HCT116 (cell line): ENCODE measurements at regions not wholly inside any gene's neighbourhood (a gene's known extent, or its start where the extent isn't known, plus 50 kb on each side); places are given as distances from the start of the nearest gene placed in this dataset.

Experiments used
- ATAC-seq: fragments of 200-7000 bp; cut with Tn5 transposase; 2 replicates; pipeline ENCODE4 v1.9.1; 2020; ENCODE audit warnings: mild to moderate bottlenecking, moderate library complexity
- BruUV-seq: library from RNA; stranded (reverse); fragments of 400-500 nt; replicated peaks from 2 replicates; lab custom pipeline; 2021; lab: Mats Ljungman, UMichigan
- CTCF ChIA-PET: fragments of 300-600 bp; sonication (Branson Sonifier 250); formaldehyde crosslinking; loops from one replicate; lab custom pipeline; 2021; ENCODE audit warnings: antibody characterized with exemption; lab: Charles Lee
- POLR2A ChIA-PET: fragments of 300-600, 350-600 bp; sonication (Branson Sonifier 250); formaldehyde crosslinking; loops from one replicate; lab custom pipeline; 2021; ENCODE audit warnings: antibody characterized with exemption; lab: Charles Lee
- RAD21 ChIA-PET, 2 experiments: fragments of 300-600 bp; sonication (Branson Sonifier 250); formaldehyde crosslinking; loops; one replicate each; lab custom pipeline; 2023; ENCODE audit warnings: low total read pairs in 2 of 2; ENCODE audit not compliant: uncharacterized antibody in 2 of 2, unreplicated experiment in 2 of 2, low non-redundant PET in 1 of 2; lab: Charles Lee
- DNase-seq: peaks from one replicate; pipeline ENCODE4 v3.0.0-alpha.2; 2010; ENCODE audit warnings: low read depth, low spot score
- H2AFZ ChIP-seq: fragments of 200-600 bp; shearing (Covaris generic), sonication (generic); 2 replicates; pipeline ENCODE4 v1.6.1; 2017; ENCODE audit warnings: low read depth, mixed run types, mixed read lengths, antibody characterized with exemption, low read length; ENCODE audit not compliant: poor library complexity, severe bottlenecking
- H3K27ac ChIP-seq: 2 replicates; pipeline ENCODE4 v1.5.1; 2012; ENCODE audit warnings: low read depth, low read length
- H3K27me3 ChIP-seq: fragments of 200-600 bp; sonication (generic); 2 replicates; pipeline ENCODE4 v1.6.1; 2016; ENCODE audit warnings: mixed run types, low read length, mixed read lengths; ENCODE audit not compliant: insufficient read depth
- H3K36me3 ChIP-seq, 2 experiments: fragments of 200-500 bp in 1 of 2; fragments of 200-600 bp in 1 of 2; sonication (Bioruptor generic) in 1 of 2; sonication (generic) in 1 of 2; 2 replicates each; pipeline versions ENCODE4 v1.5.1 to v1.6.1; 2014 to 2016; ENCODE audit warnings: low read length in 2 of 2, inconsistent platforms in 1 of 2, mixed read lengths in 1 of 2, mixed run types in 1 of 2; ENCODE audit not compliant: insufficient read depth in 2 of 2, control insufficient read depth in 1 of 2
- H3K4me1 ChIP-seq, 2 experiments: fragments of 200-600 bp in 1 of 2; sonication (generic) in 1 of 2; 2 replicates each; pipeline versions ENCODE4 v1.5.1 to v1.6.1; 2012 to 2017; ENCODE audit warnings: low read length in 2 of 2, inconsistent platforms in 1 of 2, mild to moderate bottlenecking in 1 of 2, mixed read lengths in 1 of 2, mixed run types in 1 of 2, moderate library complexity in 1 of 2; ENCODE audit not compliant: insufficient read depth in 2 of 2, control insufficient read depth in 1 of 2
- H3K4me2 ChIP-seq: fragments of 200-600 bp; sonication (generic); 2 replicates; pipeline ENCODE4 v1.6.1; 2017; ENCODE audit warnings: mixed run types, low read length, mixed read lengths
- H3K4me3 ChIP-seq, 2 experiments: fragments of 200-600 bp in 1 of 2; sonication (generic) in 1 of 2; replicated peaks in 1 of 2; 2 replicates each; pipeline ENCODE4 v1.5.1; 2011 to 2016; ENCODE audit warnings: low read length in 2 of 2, control low read depth in 1 of 2, low read depth in 1 of 2, mild to moderate bottlenecking in 1 of 2, mixed read lengths in 1 of 2, mixed run types in 1 of 2
- H3K79me2 ChIP-seq: fragments of 200-600 bp; sonication (generic); 2 replicates; pipeline ENCODE4 v1.6.1; 2017; ENCODE audit warnings: mild to moderate bottlenecking, mixed run types, low read length, moderate library complexity, mixed read lengths; ENCODE audit not compliant: insufficient read depth
- H3K9ac ChIP-seq: fragments of 200-600 bp; sonication (generic); 2 replicates; pipeline ENCODE4 v1.6.1; 2016; ENCODE audit warnings: low read length, mixed read lengths
- H3K9me2 ChIP-seq: fragments of 200-600 bp; sonication (generic), shearing (Covaris generic); 2 replicates; pipeline ENCODE4 v1.6.1; 2017; ENCODE audit warnings: mixed run types, mild to moderate bottlenecking, moderate library complexity; ENCODE audit not compliant: insufficient read depth
- H3K9me3 ChIP-seq, 2 experiments: fragments of 200-500 bp in 1 of 2; fragments of 200-600 bp in 1 of 2; sonication (Bioruptor generic) in 1 of 2; sonication (generic) in 1 of 2; 2 replicates each; pipeline ENCODE4 v1.6.1; 2014 to 2017; ENCODE audit warnings: low read length in 2 of 2, mixed read lengths in 2 of 2, inconsistent platforms in 1 of 2, low read depth in 1 of 2, mild to moderate bottlenecking in 1 of 2, mixed run types in 1 of 2, moderate library complexity in 1 of 2; ENCODE audit not compliant: control insufficient read depth in 1 of 2, insufficient read depth in 1 of 2
- H4K20me1 ChIP-seq: fragments of 200-600 bp; sonication (generic), shearing (Covaris generic); 2 replicates; pipeline ENCODE4 v1.6.1; 2017; ENCODE audit warnings: mixed run types, mild to moderate bottlenecking, moderate library complexity; ENCODE audit not compliant: insufficient read depth
- ATF3 ChIP-seq: IDR thresholded peaks from 2 replicates; pipeline ENCODE4 v1.6.1; 2012
- CTCF ChIP-seq, 3 experiments: fragments of 200-600 bp in 1 of 3; sonication (generic) in 1 of 3; IDR thresholded peaks in 2 of 3; conservative IDR thresholded peaks in 1 of 3; 2 replicates each; pipeline ENCODE4 v1.5.1; 2012 to 2017; ENCODE audit warnings: low read depth in 2 of 3, low read length in 2 of 3, antibody characterized with exemption in 1 of 3, borderline replicate concordance in 1 of 3, control low read depth in 1 of 3, mild to moderate bottlenecking in 1 of 3, mixed read lengths in 1 of 3, mixed run types in 1 of 3, moderate library complexity in 1 of 3; ENCODE audit not compliant: insufficient read depth in 1 of 3
- ELF1 ChIP-seq: IDR thresholded peaks from 2 replicates; pipeline ENCODE4 v1.6.1; 2012; ENCODE audit warnings: low read depth, borderline replicate concordance
- JUND ChIP-seq: IDR thresholded peaks from 2 replicates; pipeline ENCODE4 v1.6.1; 2012
- POLR2AphosphoS5 ChIP-seq: IDR thresholded peaks from 2 replicates; pipeline ENCODE4 v1.6.1; 2011; ENCODE audit warnings: mild to moderate bottlenecking, low read depth, low read length, moderate library complexity
- SIN3A ChIP-seq: IDR thresholded peaks from 2 replicates; pipeline ENCODE4 v1.6.1; 2012; ENCODE audit warnings: low read depth
- SRF ChIP-seq: IDR thresholded peaks from 2 replicates; pipeline ENCODE4 v1.6.1; 2012; ENCODE audit warnings: low read depth
- TCF7L2 ChIP-seq: IDR thresholded peaks from 2 replicates; pipeline ENCODE4 v1.7.0; 2011; ENCODE audit warnings: borderline replicate concordance, inconsistent platforms; ENCODE audit not compliant: insufficient read depth, insufficient read length; ENCODE audit errors: extremely low read depth
- YY1 ChIP-seq: IDR thresholded peaks from 2 replicates; pipeline ENCODE4 v1.6.1; 2011; ENCODE audit warnings: low read length, low read depth, moderate library complexity, mild to moderate bottlenecking; ENCODE audit not compliant: insufficient replicate concordance; ENCODE audit errors: extremely low read depth
- ZBTB33 ChIP-seq: IDR thresholded peaks from 2 replicates; pipeline ENCODE4 v1.6.1; 2011; ENCODE audit warnings: mild to moderate bottlenecking, low read length, moderate library complexity; ENCODE audit not compliant: insufficient replicate concordance; ENCODE audit errors: extremely low read depth
- intact Hi-C: fragments of 100-400 bp; cut with micrococcal nuclease; formaldehyde crosslinking; loops from 2 replicates; pipeline ENCODE4 v1.10.0; 2022
- TF ChIP-seq, protein P1 (sequence below): IDR thresholded peaks from 2 replicates; pipeline ENCODE4 v1.6.1; 2012

DNA sequence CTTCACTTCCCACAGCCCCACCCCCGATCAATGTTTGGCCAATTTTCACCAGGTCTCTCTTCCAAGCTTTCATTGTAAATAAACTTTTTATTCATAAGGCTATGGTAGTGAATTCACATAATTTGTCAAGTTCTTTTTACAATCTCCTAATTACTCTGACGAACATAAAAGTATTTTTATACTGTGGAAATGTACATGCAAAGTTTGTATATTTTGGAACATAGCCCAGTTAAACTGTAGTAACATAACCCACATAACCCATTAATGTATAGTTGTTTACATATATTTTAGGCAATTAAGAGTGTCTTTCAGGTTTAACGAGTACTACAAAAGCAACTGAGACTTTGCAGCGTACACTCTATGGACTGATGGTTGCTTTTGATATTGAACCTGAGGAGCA, 228.3 kb upstream of the ERBB4 start:
- Histone ChIP-seq H3K79me2 (no peaks in the 10 kb centered on the region), H2AFZ (no peak overlapping the region), H3K36me3 (no peaks in the 10 kb centered on the region), H3K9me2 (no peaks in the 10 kb centered on the region; the same call in 1 of the 2 replicates), H3K27me3 (no peaks in the 10 kb centered on the region), H3K4me3 (no peak overlapping the region), H3K4me2 (no peak overlapping the region), H3K27ac (no peak overlapping the region), H4K20me1 (no peaks in the 10 kb centered on the region), H3K9ac (no peak overlapping the region), H3K4me1 (no peaks in the 10 kb centered on the region), H3K9me3 (no peaks in the 10 kb centered on the region)
- no peak for ATAC-seq
- BruUV-seq, result no TSS peak
- RAD21 ChIA-PET, result no interaction called here
- POLR2A ChIA-PET, result no interaction called here
- CTCF ChIA-PET, result no interaction called here
- DNase-seq, result no peak
- TF ChIP-seq ATF3 (no peak), TCF7L2 (no peak), ZBTB33 (no peak), SIN3A (no peak)
- intact Hi-C loops, result no loop called here

DNA sequence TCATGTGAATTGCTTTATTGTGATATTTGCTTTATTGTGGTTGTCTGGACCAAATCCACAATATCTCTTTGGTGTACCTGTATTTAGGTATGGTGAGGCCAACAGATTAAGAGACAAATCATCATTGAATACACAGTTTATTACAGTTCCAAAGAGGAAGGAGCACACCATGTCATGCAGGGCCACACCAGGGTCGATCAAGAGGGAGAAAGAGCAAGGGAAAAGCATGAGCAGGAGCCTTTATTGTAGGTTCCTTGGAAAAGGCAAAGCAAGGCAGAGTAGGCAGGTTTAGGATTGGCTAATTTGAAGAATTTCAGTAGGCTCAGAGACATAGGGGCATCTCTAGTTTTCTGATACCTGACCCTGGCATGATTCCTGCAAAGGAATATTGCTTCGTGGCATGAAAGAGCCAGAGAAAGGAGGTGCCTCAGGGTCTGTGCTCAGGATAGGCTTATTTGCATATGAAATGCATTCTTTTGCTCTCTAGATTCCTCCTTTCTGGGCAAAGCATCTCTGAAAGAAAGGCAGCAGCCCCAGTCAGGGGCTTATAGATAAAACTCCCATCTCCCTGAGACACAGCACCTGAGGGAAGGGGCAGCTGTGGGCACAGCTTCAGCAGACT, 214.2 kb upstream of the ERBB4 start:
- ATAC-seq, result no peak
- H3K36me3 ChIP-seq, result no peaks in the 10 kb centered on the region
- ChIA-PET CTCF (no interaction called here), POLR2A (no interaction called here), RAD21 (no interaction called here)
- H3K79me2 ChIP-seq, result no peaks in the 10 kb centered on the region
- intact Hi-C loops, result no loop called here
- no peak overlapping the region for H3K4me2 ChIP-seq
- H3K4me3 ChIP-seq, result no peak overlapping the region
- BruUV-seq, result no TSS peak
- H3K27me3 ChIP-seq, result no peaks in the 10 kb centered on the region
- H3K4me1 ChIP-seq, result no peaks in the 10 kb centered on the region
- no peaks in the 10 kb centered on the region for H3K9me2 ChIP-seq
- H3K27ac ChIP-seq, result no peak overlapping the region
- H4K20me1 ChIP-seq, result no peaks in the 10 kb centered on the region
- DNase-seq, result no peak
- no peaks in the 10 kb centered on the region for H3K9me3 ChIP-seq
- TF ChIP-seq SRF (no peak), ELF1 (no peak), POLR2AphosphoS5 (no peak), YY1 (no peak), CTCF (IDR thresholded peaks at IDR 0.05 in 2 of 3, conservative IDR thresholded peaks at IDR 0.05 in 1 of 3; ENCODE audit: borderline replicate concordance in 1 of 3, insufficient read depth in 1 of 3, low read depth in 2 of 3, low read length in 2 of 3) (no peak), JUND (no peak)
- TF ChIP-seq, protein P1, sequence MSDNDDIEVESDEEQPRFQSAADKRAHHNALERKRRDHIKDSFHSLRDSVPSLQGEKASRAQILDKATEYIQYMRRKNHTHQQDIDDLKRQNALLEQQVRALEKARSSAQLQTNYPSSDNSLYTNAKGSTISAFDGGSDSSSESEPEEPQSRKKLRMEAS, result no peak
- no peak overlapping the region for H2AFZ ChIP-seq
- H3K9ac ChIP-seq, result no peak overlapping the region
